HG02610 (cell line): ENCODE measurements at regions not wholly inside any gene's neighbourhood (a gene's known extent, or its start where the extent isn't known, plus 50 kb on each side); places are given as distances from the start of the nearest gene placed in this dataset.

Source experiments
- ATAC-seq: cut with Tn5 transposase; IDR thresholded peaks from one replicate; pipeline ENCODE4 v1.9.1; 2021; ENCODE audit warnings: mild to moderate bottlenecking, moderate library complexity; ENCODE audit not compliant: unreplicated experiment

GRCh38 chr6:138004430-138005287 lies 102.6 kb downstream of the PERP start:
- ATAC-seq, result peak; percentile 54

DNA sequence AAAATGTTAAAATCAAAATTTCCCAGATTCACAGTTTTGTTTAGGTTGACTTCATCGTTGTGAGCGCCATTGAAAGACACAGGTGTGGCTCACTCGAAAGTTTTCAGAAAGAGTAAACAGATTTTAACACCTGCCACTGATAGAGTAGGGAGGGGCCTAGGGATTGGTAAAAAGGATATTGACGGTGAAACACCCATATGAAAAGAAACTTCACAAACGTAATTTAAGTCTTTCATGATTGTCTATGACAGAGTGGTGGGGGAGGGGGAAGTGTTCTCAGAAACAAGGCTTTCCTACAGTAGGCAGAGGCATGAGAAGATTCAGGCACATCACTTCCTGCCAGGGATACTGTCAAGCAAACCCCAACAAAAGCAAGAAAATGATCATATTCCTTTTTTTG lies 101.4 kb downstream of the PERP start:
- ATAC-seq, result no peak

DNA sequence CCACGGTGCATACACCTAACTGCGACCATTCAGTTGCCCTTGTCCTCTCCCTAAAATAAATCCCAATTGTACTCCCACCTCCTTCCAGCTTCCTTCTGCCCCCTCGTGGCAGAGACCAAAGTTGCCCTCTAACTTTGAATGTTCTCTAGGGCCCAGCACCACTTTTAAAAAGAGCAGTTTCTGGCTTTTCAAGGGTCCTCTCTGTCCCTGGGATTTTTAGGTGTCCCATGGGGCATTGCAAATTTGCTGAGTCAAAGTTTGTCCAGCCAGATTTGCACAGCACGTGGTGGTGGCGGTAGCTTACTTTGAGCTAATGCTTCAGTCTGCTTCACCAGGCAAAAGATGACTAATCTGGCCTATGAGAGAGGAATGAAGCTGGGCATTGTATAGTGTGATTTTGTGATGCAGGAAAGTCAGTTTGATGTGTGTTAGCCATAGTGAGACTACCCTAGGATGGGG lies 100.2 kb downstream of the PERP start:
- ATAC-seq, result no peak

DNA sequence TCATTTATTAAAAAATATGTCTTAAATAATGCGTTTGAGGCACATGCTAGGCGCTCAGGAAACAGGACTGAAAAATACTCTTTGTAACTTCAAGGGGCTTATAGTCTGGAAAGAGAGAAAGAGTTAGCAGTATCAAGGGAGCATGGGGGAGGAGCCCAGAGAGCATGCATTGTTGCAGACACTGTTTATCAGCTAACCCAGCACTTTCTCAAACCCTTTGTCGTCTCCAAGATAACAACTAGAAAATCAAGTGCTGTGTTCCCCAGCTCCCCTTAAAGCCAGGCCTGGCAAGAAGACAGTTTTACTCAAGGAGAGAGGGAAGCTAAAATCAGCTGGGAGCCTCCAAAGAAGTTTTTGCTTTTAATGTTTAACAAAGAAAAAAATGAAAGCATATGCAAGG lies 98.4 kb downstream of the PERP start:
- no peak for ATAC-seq

GRCh38 chr6:138011413-138011812 lies 95.8 kb downstream of the PERP start:
- no peak for ATAC-seq

- no peak for ATAC-seq
These were observed 94.5 kb downstream of the PERP start for GRCh38 chr6:138012682-138013081.

GRCh38 chr6:138013959-138014358 lies 93.3 kb downstream of the PERP start:
- no peak for ATAC-seq

GRCh38 chr6:138017166-138017757 lies 90.0 kb downstream of the PERP start:
- no peak for ATAC-seq

- no peak for ATAC-seq
These were observed 88.9 kb downstream of the PERP start for GRCh38 chr6:138018297-138018696.

GRCh38 chr6:138025528-138025978 lies 81.7 kb downstream of the PERP start:
- ATAC-seq, result no peak

- no peak for ATAC-seq
These were observed 80.9 kb downstream of the PERP start for GRCh38 chr6:138026342-138026741.

DNA sequence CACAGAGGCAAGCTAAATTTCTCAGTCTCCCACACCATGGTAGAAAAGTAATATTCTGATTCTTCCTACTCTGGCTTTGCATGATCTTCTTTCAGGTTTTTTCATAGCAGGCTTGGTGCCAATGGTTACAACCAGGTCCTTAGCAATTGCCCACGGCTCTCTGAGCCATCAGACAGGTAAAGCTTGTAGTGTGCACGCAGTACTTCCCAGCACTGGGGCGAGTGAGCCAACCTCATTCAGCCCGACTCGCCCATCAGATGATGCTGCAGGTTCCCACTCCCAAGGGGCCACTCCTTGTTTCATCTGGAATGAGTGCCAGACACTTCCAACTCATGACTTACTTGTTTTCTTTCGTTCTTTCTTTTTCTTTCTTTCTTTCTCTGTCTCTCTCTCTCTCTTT lies 78.3 kb downstream of the PERP start:
- no peak for ATAC-seq

GRCh38 chr6:138030872-138031271 lies 76.3 kb downstream of the PERP start:
- ATAC-seq, result no peak

DNA sequence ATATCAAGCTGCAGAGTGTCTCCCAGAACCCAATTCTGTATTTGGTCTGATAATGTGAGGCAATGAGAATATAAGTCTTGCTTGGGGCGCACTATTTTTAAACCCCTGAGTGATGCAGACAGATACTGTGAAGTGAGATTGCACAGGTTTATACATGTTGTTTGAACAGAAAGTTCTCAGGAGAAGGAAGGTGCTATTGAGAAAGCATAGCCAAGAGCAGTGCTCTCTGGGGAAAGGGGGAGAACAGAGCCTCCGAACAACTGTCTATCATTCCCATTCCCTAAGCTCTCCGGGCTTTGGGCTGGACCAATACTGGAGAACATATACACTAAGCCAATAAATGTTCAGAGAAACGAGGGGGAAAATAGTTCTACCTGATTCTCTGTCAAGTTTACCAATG lies 75.8 kb downstream of the PERP start:
- ATAC-seq, result no peak

DNA sequence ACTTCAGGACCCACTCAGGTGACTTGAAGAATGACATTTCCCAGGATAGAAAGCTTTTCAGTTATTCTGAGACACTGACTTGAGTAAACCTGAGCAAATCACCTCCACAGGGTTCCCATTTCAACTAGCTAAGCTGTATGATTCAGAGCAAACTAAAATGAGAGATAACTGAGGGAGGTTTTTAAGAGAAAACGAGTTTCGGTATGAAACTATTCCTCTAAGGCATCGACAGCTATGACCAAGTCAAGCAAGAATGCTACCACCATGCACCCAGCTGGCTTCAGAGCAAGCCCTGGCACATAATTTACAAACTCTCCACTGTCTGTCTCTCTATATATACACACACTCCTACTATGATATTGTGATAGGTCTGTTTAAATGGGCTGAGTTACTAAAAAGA lies 75.4 kb downstream of the PERP start:
- ATAC-seq, result no peak

DNA sequence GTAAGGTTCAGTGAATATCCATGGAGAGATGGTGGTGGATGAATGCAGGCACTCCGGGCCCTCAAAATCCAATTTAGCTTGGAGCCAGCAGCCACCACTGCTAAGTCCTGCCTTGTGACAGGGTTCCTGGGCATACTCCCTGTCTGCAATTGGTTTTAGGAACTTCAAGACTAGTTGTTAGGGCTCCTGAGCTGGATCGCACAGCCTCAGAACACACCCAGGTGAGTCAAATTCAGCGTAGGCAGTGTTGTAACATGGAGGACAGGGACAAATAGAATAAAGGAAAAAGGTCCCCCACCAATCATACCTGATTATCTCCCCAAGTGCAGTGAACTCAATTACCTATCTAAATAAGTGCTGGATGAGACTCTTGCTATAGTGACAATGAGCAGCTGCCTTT lies 74.6 kb downstream of the PERP start:
- no peak for ATAC-seq

- no peak for ATAC-seq
These were observed 73.0 kb downstream of the PERP start for GRCh38 chr6:138034229-138034628.

DNA sequence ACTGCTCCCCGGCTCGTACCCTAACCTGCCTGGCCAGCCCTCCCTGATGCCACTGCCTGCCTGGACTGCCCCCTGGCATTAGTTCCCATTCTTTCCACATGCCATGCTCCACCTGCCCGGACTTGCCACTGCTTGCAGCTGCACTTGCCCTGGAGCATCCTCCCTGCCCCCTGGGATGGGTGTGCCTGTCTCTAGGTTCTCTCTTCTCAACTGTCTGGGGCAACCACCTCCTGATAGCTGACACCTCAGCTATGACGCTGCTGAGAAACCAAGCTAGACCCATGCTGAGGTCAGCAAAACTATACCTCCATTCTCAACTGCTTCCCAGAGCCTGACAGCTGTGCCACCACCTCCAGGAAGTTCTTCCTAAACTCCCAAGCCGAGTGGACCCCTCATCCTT lies 72.1 kb downstream of the PERP start:
- no peak for ATAC-seq

DNA sequence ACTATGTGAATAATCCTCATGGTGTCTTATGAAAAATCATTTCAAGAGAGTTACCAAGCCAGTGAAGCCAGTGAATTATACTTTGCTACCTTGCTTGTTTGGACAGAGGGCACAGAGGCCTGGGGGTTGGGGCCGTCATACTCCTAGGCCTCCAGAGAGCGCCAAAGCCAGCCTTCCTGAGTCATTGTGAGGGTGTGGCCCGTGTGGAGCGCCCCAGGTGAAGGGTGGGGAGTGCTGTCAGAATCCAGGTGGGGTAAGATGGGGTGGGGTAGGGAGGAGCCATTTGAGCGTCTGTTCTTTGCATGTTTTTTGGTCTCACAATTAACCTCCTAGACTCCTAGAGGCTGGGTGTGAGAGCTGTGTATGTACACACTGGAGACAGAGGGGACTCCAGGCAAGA lies 71.1 kb downstream of the PERP start:
- ATAC-seq, result no peak

DNA sequence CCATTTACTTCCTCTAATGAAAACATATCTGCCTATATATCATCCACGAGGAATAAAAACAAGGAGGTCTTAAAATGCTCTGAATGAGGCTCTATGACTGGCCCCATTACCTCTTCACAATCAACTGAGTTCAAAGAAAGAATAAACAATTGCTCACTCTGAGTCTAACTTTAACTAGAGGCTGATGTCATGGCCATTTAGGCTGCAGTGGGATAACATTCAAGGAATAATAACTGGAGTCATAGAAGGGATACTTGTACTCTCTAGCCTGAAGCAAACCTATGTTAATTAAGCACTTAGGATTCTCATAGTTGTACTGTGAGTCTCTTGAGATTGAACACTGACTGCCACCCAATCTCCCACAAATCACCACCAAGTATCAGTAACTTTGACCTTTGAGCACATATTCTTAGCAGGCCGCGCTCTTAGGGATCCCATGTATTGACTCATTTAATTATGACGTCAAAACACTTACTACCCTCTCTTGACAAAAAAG lies 70.2 kb downstream of the PERP start:
- no peak for ATAC-seq

GRCh38 chr6:138038142-138038870 lies 68.9 kb downstream of the PERP start:
- no peak for ATAC-seq
